Stimulated activated naive CD4-positive, alpha-beta T cell treated with Interleukin-2 at 50 U/mL for 16 hours (primary cell): ENCODE measurements at regions not wholly inside any gene's neighbourhood (a gene's known extent, or its start where the extent isn't known, plus 50 kb on each side); places are given as distances from the start of the nearest gene placed in this dataset.

ENCODE experiments used
- DNase-seq: peaks from one replicate; lab custom pipeline; 2025; lab: John Stamatoyannopoulos, UW

GRCh38 chr2:147792966-147793617 lies 51.7 kb upstream of the ACVR2A start:
- DNase-seq: no peak

- DNase-seq: no peak
Observed at GRCh38 chr2:147790580-147790979, 54.2 kb upstream of the ACVR2A start.

GRCh38 chr2:147789720-147790119 lies 55.1 kb upstream of the ACVR2A start:
- no peak for DNase-seq

GRCh38 chr2:147789287-147789686 lies 55.5 kb upstream of the ACVR2A start:
- DNase-seq: no peak

GRCh38 chr2:147782141-147782930 lies 62.5 kb upstream of the ACVR2A start:
- DNase-seq: no peak

- no peak for DNase-seq
Observed at GRCh38 chr2:147779440-147779839, 65.4 kb upstream of the ACVR2A start.

GRCh38 chr2:147777394-147777793 lies 67.4 kb upstream of the ACVR2A start:
- no peak for DNase-seq

GRCh38 chr2:147774805-147775204 lies 70.0 kb upstream of the ACVR2A start:
- no peak for DNase-seq

GRCh38 chr2:147773479-147773878 lies 71.3 kb upstream of the ACVR2A start:
- no peak for DNase-seq

GRCh38 chr2:147772781-147773180 lies 72.0 kb upstream of the ACVR2A start:
- no peak for DNase-seq

- DNase-seq: no peak
Observed at GRCh38 chr2:147763861-147764260, 81.0 kb upstream of the ACVR2A start.

GRCh38 chr2:147760984-147761383 lies 83.8 kb upstream of the ACVR2A start:
- no peak for DNase-seq

- DNase-seq: no peak
Observed at GRCh38 chr2:147759536-147759935, 85.3 kb upstream of the ACVR2A start.

GRCh38 chr2:147758821-147759220 lies 86.0 kb upstream of the ACVR2A start:
- DNase-seq: no peak

- DNase-seq: no peak
Observed at GRCh38 chr2:147756069-147756468, 88.8 kb upstream of the ACVR2A start.

- no peak for DNase-seq
Observed at GRCh38 chr2:147740211-147740927, 104.5 kb upstream of the ACVR2A start.

- no peak for DNase-seq
Observed at GRCh38 chr2:147739508-147739907, 105.3 kb upstream of the ACVR2A start.

GRCh38 chr2:147718831-147719230 lies 126.0 kb upstream of the ACVR2A start:
- no peak for DNase-seq

GRCh38 chr2:147716906-147717305 lies 127.9 kb upstream of the ACVR2A start:
- DNase-seq: no peak

- no peak for DNase-seq
Observed at GRCh38 chr2:147715807-147716206, 129.0 kb upstream of the ACVR2A start.

- DNase-seq: no peak
Observed at GRCh38 chr2:147714582-147714981, 130.2 kb upstream of the ACVR2A start.

GRCh38 chr2:147713349-147713748 lies 131.5 kb upstream of the ACVR2A start:
- DNase-seq: no peak

- DNase-seq: no peak
Observed at GRCh38 chr2:147712051-147712450, 132.8 kb upstream of the ACVR2A start.
